C4-2B (cell line): ENCODE measurements at regions not wholly inside any gene's neighbourhood (a gene's known extent, or its start where the extent isn't known, plus 50 kb on each side); places are given as distances from the start of the nearest gene placed in this dataset.

Experiments used
- CTCF ChIP-seq: fragments of 450-650 bp; conservative IDR thresholded peaks from 2 replicates; pipeline ENCODE4 v1.5.1; 2017; ENCODE audit warnings: mild to moderate bottlenecking
- ZFX ChIP-seq: fragments of 450-650 bp; IDR thresholded peaks from 2 replicates; pipeline ENCODE4 v1.6.1; 2017

- TF ChIP-seq CTCF, result no peak
- TF ChIP-seq ZFX, result no peak
Measured at GRCh38 chr3:23075496-23075895, 127.6 kb upstream of the UBE2E2 start.
